NB4 (cell line): ENCODE measurements at regions not wholly inside any gene's neighbourhood (a gene's known extent, or its start where the extent isn't known, plus 50 kb on each side); places are given as distances from the start of the nearest gene placed in this dataset.

Experiments used
- CTCF ChIP-seq: IDR thresholded peaks from one replicate; pipeline ENCODE4 v1.5.1; 2012; ENCODE audit warnings: low read depth, low read length
- MAX ChIP-seq: IDR thresholded peaks from 2 replicates; pipeline ENCODE4 v1.6.1; 2011; ENCODE audit warnings: low read depth, low read length
- MYC ChIP-seq: IDR thresholded peaks from 2 replicates; pipeline ENCODE4 v1.6.1; 2011; ENCODE audit warnings: low read depth, low read length
- POLR2A ChIP-seq: IDR thresholded peaks from 2 replicates; pipeline ENCODE4 v1.6.1; 2011; ENCODE audit warnings: mild to moderate bottlenecking; ENCODE audit not compliant: insufficient read length; ENCODE audit errors: extremely low read depth

GRCh38 chr5:97986069-97986468 lies 787.4 kb upstream of the RGMB start:
- TF ChIP-seq CTCF, result no peak
- no peak for TF ChIP-seq POLR2A
- no peak for TF ChIP-seq MYC
- TF ChIP-seq MAX, result no peak
